GM21381 (cell line): ENCODE measurements at regions not wholly inside any gene's neighbourhood (a gene's known extent, or its start where the extent isn't known, plus 50 kb on each side); places are given as distances from the start of the nearest gene placed in this dataset.

ENCODE experiments used
- ATAC-seq: cut with Tn5 transposase; IDR thresholded peaks from one replicate; pipeline ENCODE4 v1.9.1; 2021; ENCODE audit warnings: mild to moderate bottlenecking, moderate library complexity; ENCODE audit not compliant: unreplicated experiment

- ATAC-seq, result no peak
Observed at GRCh38 chr2:105150231-105150630, 91.3 kb upstream of the GPR45 start.

- ATAC-seq, result no peak
Observed at GRCh38 chr2:105154119-105154818, 87.3 kb upstream of the GPR45 start.

GRCh38 chr2:105156166-105156565 lies 85.4 kb upstream of the GPR45 start:
- no peak for ATAC-seq

- no peak for ATAC-seq
Observed at GRCh38 chr2:105158002-105158401, 83.5 kb upstream of the GPR45 start.

- ATAC-seq, result no peak
Observed at GRCh38 chr2:105166688-105167087, 74.9 kb upstream of the GPR45 start.

GRCh38 chr2:105168543-105168942 lies 73.0 kb upstream of the GPR45 start:
- no peak for ATAC-seq

GRCh38 chr2:105175231-105175630 lies 66.3 kb upstream of the GPR45 start:
- no peak for ATAC-seq

GRCh38 chr2:105176429-105176828 lies 65.1 kb upstream of the GPR45 start:
- no peak for ATAC-seq

- ATAC-seq, result no peak
Observed at GRCh38 chr2:105177008-105177407, 64.5 kb upstream of the GPR45 start.

GRCh38 chr2:105177536-105178254 lies 63.8 kb upstream of the GPR45 start:
- ATAC-seq, result no peak

- no peak for ATAC-seq
Observed at GRCh38 chr2:105179469-105180372, 61.8 kb upstream of the GPR45 start.

GRCh38 chr2:105180491-105180972 lies 61.0 kb upstream of the GPR45 start:
- no peak for ATAC-seq

GRCh38 chr2:105181282-105181681 lies 60.3 kb upstream of the GPR45 start:
- ATAC-seq, result no peak

- peak; percentile 58 for ATAC-seq
Observed at GRCh38 chr2:105183555-105184323, 57.8 kb upstream of the GPR45 start.

- ATAC-seq, result no peak
Observed at GRCh38 chr2:105184420-105184819, 57.1 kb upstream of the GPR45 start.

GRCh38 chr2:105186967-105187498 lies 54.5 kb upstream of the GPR45 start:
- ATAC-seq, result no peak

GRCh38 chr2:105187531-105187930 lies 54.0 kb upstream of the GPR45 start:
- ATAC-seq, result no peak

GRCh38 chr2:105188343-105188742 lies 53.2 kb upstream of the GPR45 start:
- ATAC-seq, result no peak
